ENCODE measurements at regions not wholly inside any gene's neighbourhood (a gene's known extent, or its start where the extent isn't known, plus 50 kb on each side); places are given as distances from the start of the nearest gene placed in this dataset.

- intact Hi-C loops (cut with DNase I), result loop anchor here in 3 of 10 donors (5.0 to 10.0 kb wide), 3 partner anchors 306 to 311 kb away; partner anchors contain the start of genes RND2 (in 2 of the 3) and VAT1 (in 2 of the 3)
- Histone ChIP-seq H3K9me3 (no peaks in the 10 kb centered on the region), H3K4me3 (no peak overlapping the region), H3K4me1 (peaks cover 0 to 15% (median 5%) of the 10 kb centered on the region in 12 donors), H3K36me3 (no peaks in the 10 kb centered on the region), H3K27me3 (peaks cover 0 to 7% (median 0%) of the 10 kb centered on the region in 9 donors), H3K27ac (peak overlapping the region in 1 of 12 donors; percentile 73)
- 82 to 89% (median 86%) methylated on average over 12 of the region's 12 CpGs for WGBS, 4 donors
- ATAC-seq (no peak), DNase-seq (no peak)
- TF ChIP-seq CTCF (IDR thresholded peaks at IDR 0.05) (no peak), POLR2A (IDR thresholded peaks at IDR 0.05) (no peak)
These were observed 65.3 kb upstream of the ARL4D start for GRCh38 chr17:43333433-43333943.

GRCh38 chr17:43332230-43332629 is 66.6 kb upstream of the ARL4D start:
- intact Hi-C loops (cut with DNase I), result loop anchor here in 3 of 10 donors (5.0 to 10.0 kb wide), 3 partner anchors 305 to 310 kb away; partner anchors contain the start of genes RND2 (in 2 of the 3) and VAT1 (in 2 of the 3)

GRCh38 chr17:43330876-43331639 is 67.7 kb upstream of the ARL4D start:
- DNase-seq (no peak), ATAC-seq (no peak)
- H3K4me1 ChIP-seq, result peaks cover 0 to 15% (median 5%) of the 10 kb centered on the region in 12 donors
- peaks cover 0 to 9% (median 0%) of the 10 kb centered on the region in 9 donors for H3K27me3 ChIP-seq
- no peak overlapping the region for H3K27ac ChIP-seq
- TF ChIP-seq CTCF (IDR thresholded peaks at IDR 0.05), result no peak
- no peak for TF ChIP-seq POLR2A (IDR thresholded peaks at IDR 0.05)
- H3K9me3 ChIP-seq, result no peaks in the 10 kb centered on the region
- 86 to 90% (median 89%) methylated on average over 12 of the region's 12 CpGs for WGBS, 4 donors
- intact Hi-C loops (cut with DNase I), result loop anchor here in 3 of 10 donors (5.0 to 10.0 kb wide), 3 partner anchors 304 to 309 kb away; partner anchors contain the start of genes RND2 (in 2 of the 3) and VAT1 (in 2 of the 3)
- no peaks in the 10 kb centered on the region for H3K36me3 ChIP-seq
- no peak overlapping the region for H3K4me3 ChIP-seq

More at GRCh38 chr17:43332230-43332629, 66.6 kb upstream of the ARL4D start:
- WGBS, 4 donors, result 87 to 92% (median 91%) methylated on average over 6 of the region's 6 CpGs
- Histone ChIP-seq H3K36me3 (no peaks in the 10 kb centered on the region), H3K4me3 (no peak overlapping the region), H3K9me3 (no peaks in the 10 kb centered on the region), H3K4me1 (peaks cover 0 to 15% (median 5%) of the 10 kb centered on the region in 12 donors), H3K27me3 (peaks cover 0 to 9% (median 0%) of the 10 kb centered on the region in 9 donors), H3K27ac (no peak overlapping the region)
- no peak for ATAC-seq
- TF ChIP-seq CTCF (IDR thresholded peaks at IDR 0.05) (no peak), POLR2A (IDR thresholded peaks at IDR 0.05) (no peak)
- no peak for DNase-seq

- Histone ChIP-seq H3K27ac (no peak overlapping the region), H3K36me3 (no peaks in the 10 kb centered on the region), H3K27me3 (peaks cover 0 to 9% (median 0%) of the 10 kb centered on the region in 9 donors), H3K4me1 (peaks cover 0 to 8% (median 5%) of the 10 kb centered on the region in 12 donors), H3K9me3 (no peaks in the 10 kb centered on the region), H3K4me3 (no peak overlapping the region)
- DNase-seq (no peak), ATAC-seq (no peak)
- TF ChIP-seq CTCF (IDR thresholded peaks at IDR 0.05) (no peak), POLR2A (IDR thresholded peaks at IDR 0.05) (no peak)
- intact Hi-C loops (cut with DNase I), result loop anchor here in 1 of 10 donors (10.0 kb wide), 1 partner anchor 104 kb away; the partner anchor contains the start of gene CCDC200
- 82 to 88% (median 85%) methylated on average over 6 of the region's 6 CpGs for WGBS, 4 donors
These were observed 69.6 kb upstream of the ARL4D start for GRCh38 chr17:43329183-43329582.
